Progenitor cell of endocrine pancreas (in vitro differentiated cells): ENCODE measurements at regions not wholly inside any gene's neighbourhood (a gene's known extent, or its start where the extent isn't known, plus 50 kb on each side); places are given as distances from the start of the nearest gene placed in this dataset.

Experiments used
- DNase-seq: peaks from one replicate; pipeline ENCODE4 v3.0.0; 2021; ENCODE audit warnings: low spot score; ENCODE audit not compliant: unreplicated experiment
- H3K27ac Mint-ChIP-seq: 2 replicates; pipeline ENCODE4 v1.8.0; 2021; ENCODE audit warnings: mild to moderate bottlenecking, moderate library complexity, mixed read lengths
- H3K27me3 Mint-ChIP-seq: 2 replicates; pipeline ENCODE4 v1.8.0; 2021; ENCODE audit warnings: mixed read lengths
- H3K36me3 Mint-ChIP-seq: 2 replicates; pipeline ENCODE4 v1.8.0; 2022; ENCODE audit warnings: mixed read lengths; ENCODE audit not compliant: insufficient read depth
- H3K4me1 Mint-ChIP-seq: 2 replicates; pipeline ENCODE4 v1.8.0; 2021; ENCODE audit warnings: low read depth, mixed read lengths
- H3K4me3 Mint-ChIP-seq: 2 replicates; pipeline ENCODE4 v1.8.0; 2021; ENCODE audit warnings: low read depth, mild to moderate bottlenecking, moderate library complexity, mixed read lengths
- H3K9me3 Mint-ChIP-seq: 2 replicates; pipeline ENCODE4 v1.8.0; 2021; ENCODE audit warnings: low read depth, mixed read lengths
- TF ChIP-seq, protein P1 (sequence below): fragments of 200-600 bp; sonication (generic); IDR thresholded peaks from one replicate; pipeline ENCODE4 v1.5.0; 2021; ENCODE audit warnings: antibody characterized with exemption, mild to moderate bottlenecking; ENCODE audit not compliant: unreplicated experiment

DNA sequence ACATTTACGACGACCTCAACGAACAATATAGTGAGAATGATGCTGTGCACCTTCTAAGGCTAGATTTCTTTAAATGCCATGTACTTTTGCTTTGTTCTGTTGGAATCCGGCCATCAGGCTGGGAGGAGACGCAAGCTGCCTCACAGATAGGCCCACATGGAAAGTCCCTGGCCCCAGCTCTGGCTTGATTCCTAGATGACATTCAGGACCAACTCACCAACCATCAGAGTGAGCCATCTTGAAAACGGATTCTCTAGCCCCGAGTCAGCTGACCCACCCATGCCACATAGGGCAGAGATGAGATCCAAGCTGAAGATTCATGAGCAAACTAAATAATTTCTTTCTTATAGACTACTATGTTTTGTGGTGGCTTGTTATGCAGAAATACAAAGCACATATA is 164.4 kb downstream of the ZNF281 start:
- H3K9me3 Mint-ChIP-seq, result no peaks in the 10 kb centered on the region
- no peak overlapping the region for H3K27ac Mint-ChIP-seq
- no peaks in the 10 kb centered on the region for H3K36me3 Mint-ChIP-seq
- DNase-seq, result no peak
- no peak overlapping the region for H3K4me3 Mint-ChIP-seq
- TF ChIP-seq, protein P1, sequence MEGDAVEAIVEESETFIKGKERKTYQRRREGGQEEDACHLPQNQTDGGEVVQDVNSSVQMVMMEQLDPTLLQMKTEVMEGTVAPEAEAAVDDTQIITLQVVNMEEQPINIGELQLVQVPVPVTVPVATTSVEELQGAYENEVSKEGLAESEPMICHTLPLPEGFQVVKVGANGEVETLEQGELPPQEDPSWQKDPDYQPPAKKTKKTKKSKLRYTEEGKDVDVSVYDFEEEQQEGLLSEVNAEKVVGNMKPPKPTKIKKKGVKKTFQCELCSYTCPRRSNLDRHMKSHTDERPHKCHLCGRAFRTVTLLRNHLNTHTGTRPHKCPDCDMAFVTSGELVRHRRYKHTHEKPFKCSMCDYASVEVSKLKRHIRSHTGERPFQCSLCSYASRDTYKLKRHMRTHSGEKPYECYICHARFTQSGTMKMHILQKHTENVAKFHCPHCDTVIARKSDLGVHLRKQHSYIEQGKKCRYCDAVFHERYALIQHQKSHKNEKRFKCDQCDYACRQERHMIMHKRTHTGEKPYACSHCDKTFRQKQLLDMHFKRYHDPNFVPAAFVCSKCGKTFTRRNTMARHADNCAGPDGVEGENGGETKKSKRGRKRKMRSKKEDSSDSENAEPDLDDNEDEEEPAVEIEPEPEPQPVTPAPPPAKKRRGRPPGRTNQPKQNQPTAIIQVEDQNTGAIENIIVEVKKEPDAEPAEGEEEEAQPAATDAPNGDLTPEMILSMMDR, result no peak
- H3K4me1 Mint-ChIP-seq, result peaks cover 8% of the 10 kb centered on the region
- peaks cover 3% of the 10 kb centered on the region for H3K27me3 Mint-ChIP-seq

DNA sequence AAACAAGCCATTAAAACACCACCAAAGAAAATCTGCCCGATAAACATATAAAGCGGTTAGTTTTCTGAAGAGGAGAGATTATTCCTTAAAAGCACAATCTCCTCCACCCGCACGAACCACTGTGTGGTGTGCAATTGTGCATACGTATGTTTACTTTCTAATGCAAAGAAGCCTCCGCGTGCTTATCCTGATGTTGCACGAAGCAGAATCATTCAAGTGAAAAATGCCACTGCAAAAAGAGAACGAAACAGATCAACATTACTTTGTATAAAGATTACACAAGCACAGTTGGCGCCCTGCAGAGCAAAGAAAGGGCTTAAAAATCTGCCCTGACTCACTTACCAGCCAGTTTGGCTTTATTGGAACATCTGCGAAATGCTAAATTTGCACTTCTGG is 166.8 kb downstream of the ZNF281 start:
- TF ChIP-seq, protein P1, result no peak
- Mint-ChIP-seq H3K4me1 (peaks cover 8% of the 10 kb centered on the region), H3K36me3 (no peaks in the 10 kb centered on the region), H3K4me3 (no peak overlapping the region), H3K27me3 (no peaks in the 10 kb centered on the region), H3K9me3 (no peaks in the 10 kb centered on the region), H3K27ac (no peak overlapping the region)
- DNase-seq, result no peak

DNA sequence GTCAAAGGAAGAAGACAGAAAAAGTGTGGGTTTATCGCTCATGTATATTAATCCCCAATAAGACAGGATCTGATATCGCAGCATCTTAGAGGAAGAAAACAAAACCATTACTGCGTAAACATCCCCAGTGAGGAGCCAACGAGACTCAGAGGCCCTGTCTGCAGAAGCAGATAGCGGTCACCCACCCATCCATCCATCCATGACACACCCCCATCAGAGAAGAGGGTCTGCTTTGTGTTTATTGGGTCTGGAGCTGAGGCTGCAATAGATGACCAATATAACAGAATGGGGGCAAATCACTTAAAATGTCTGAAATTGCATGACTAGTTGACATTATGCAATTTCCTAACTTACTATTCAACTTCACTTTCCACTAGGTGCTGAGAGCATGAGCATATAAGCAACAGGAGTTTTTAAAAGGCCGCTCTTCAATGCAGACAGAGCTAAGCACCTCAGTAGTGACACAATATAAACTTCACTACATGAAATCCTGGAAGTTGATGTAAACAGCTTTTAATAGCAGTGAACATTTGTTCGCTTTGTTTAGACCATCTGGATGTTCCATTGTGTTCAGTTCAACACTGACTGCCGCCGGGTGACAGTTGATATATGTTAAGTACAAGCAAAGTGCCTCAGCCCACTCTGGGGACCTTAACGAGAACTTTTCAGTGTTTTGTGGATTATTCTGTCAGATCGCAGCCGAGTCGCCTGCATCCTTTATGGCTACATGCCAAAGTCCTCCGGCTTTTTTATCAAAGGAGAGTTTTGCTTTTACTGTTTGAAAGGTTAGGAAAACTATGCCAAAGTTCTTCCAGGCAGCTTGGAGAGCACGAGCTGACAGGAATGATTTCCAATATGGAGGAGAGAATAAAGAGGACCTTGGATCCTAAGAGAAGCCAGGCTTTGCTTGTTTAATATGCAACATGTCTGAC is 167.5 kb downstream of the ZNF281 start:
- peaks cover 8% of the 10 kb centered on the region for H3K4me1 Mint-ChIP-seq
- TF ChIP-seq, protein P1, result no peak
- no peaks in the 10 kb centered on the region for H3K9me3 Mint-ChIP-seq
- H3K27me3 Mint-ChIP-seq, result no peaks in the 10 kb centered on the region
- no peak overlapping the region for H3K4me3 Mint-ChIP-seq
- DNase-seq, result no peak
- H3K36me3 Mint-ChIP-seq, result no peaks in the 10 kb centered on the region
- no peak overlapping the region for H3K27ac Mint-ChIP-seq

DNA sequence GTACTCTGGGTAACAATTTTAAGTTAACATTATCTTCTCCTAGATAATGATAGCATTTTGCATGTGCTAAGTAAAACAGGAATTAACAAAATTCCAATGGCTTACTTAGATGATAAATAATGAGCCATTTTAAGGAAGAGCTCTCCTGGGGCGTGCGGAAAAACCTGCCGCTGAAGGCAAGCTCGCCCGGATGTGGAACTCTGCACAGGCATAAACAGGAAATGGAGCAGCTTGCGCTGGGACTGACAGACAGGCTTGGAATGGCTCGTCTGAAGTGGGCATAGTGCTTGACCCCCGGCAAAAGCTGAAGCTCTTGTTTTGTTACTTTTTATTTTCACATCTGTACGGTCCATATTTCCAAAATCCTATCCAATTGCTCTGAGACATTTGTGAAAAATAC is 169.2 kb downstream of the ZNF281 start:
- Mint-ChIP-seq H3K9me3 (no peaks in the 10 kb centered on the region), H3K36me3 (no peaks in the 10 kb centered on the region), H3K27me3 (peaks cover 5% of the 10 kb centered on the region), H3K4me1 (peaks cover 8% of the 10 kb centered on the region), H3K4me3 (no peak overlapping the region), H3K27ac (no peak overlapping the region)
- TF ChIP-seq, protein P1, result no peak
- no peak for DNase-seq

DNA sequence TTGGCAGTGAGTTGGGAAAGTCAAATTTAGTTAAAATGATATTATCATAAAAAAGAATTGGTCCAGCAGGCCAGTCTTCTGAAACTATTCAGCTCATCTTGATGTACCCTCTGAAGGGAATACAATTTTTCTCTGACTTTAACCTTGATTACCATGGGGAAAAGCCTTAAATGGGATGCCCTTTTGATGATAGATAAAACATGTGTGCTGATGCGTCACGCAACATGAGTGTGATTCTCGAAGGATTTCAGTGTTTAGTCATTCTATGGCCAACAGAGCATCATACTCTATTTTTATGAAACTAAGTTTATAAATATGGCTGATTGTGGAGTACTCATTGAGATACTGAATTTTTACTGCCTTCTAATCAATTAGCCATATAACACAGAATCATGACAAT is 171.5 kb downstream of the ZNF281 start:
- no peak for DNase-seq
- peaks cover 8% of the 10 kb centered on the region for H3K4me1 Mint-ChIP-seq
- TF ChIP-seq, protein P1, result no peak
- no peaks in the 10 kb centered on the region for H3K9me3 Mint-ChIP-seq
- no peak overlapping the region for H3K27ac Mint-ChIP-seq
- H3K4me3 Mint-ChIP-seq, result no peak overlapping the region
- peaks cover 14% of the 10 kb centered on the region for H3K27me3 Mint-ChIP-seq
- no peaks in the 10 kb centered on the region for H3K36me3 Mint-ChIP-seq
